Mesothelial cell of epicardium (in vitro differentiated cells): ENCODE measurements at regions not wholly inside any gene's neighbourhood (a gene's known extent, or its start where the extent isn't known, plus 50 kb on each side); places are given as distances from the start of the nearest gene placed in this dataset.

Source experiments
- DNase-seq, 2 experiments: peaks; one replicate each; pipeline ENCODE4 v3.0.0; 2021; ENCODE audit warnings: low spot score in 2 of 2; ENCODE audit not compliant: unreplicated experiment in 2 of 2
- H3K27ac Mint-ChIP-seq: 2 replicates; pipeline ENCODE4 v1.8.0; 2021; ENCODE audit warnings: mixed read lengths
- H3K27me3 Mint-ChIP-seq: 2 replicates; pipeline ENCODE4 v1.8.0; 2021; ENCODE audit warnings: low read depth, mixed read lengths
- H3K36me3 Mint-ChIP-seq: 2 replicates; pipeline ENCODE4 v1.8.0; 2021; ENCODE audit warnings: mixed read lengths
- H3K4me1 Mint-ChIP-seq: 2 replicates; pipeline ENCODE4 v1.8.0; 2021; ENCODE audit warnings: mixed read lengths
- H3K4me3 Mint-ChIP-seq: 2 replicates; pipeline ENCODE4 v1.8.0; 2021; ENCODE audit warnings: mild to moderate bottlenecking, moderate library complexity, mixed read lengths
- H3K9me3 Mint-ChIP-seq: 2 replicates; pipeline ENCODE4 v1.8.0; 2021; ENCODE audit warnings: mixed read lengths
- TF ChIP-seq, protein P1 (sequence below): fragments of 200-600 bp; sonication (generic); IDR thresholded peaks from one replicate; pipeline ENCODE4 v1.5.0; 2021; ENCODE audit warnings: antibody characterized with exemption; ENCODE audit not compliant: unreplicated experiment

DNA sequence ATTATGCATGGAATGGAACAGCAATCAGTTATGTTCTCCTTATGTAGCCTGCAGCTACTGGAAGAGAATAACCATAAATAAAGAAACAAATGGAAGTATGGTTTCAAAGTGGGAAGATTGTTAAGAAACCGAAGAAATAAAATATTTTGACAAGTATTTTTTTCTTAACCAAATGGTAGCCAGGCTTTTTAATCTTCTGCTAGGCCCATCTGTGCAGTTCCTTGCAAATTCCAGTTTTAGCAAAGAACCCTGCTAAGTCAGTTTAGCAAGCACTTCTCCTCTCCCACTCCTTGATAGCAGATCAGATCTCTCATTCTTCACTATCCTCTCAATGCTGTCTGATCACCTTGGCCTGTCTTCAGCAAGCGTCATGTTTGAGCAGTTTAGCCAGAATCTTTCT is 111.1 kb upstream of the PRDM9 start:
- Mint-ChIP-seq H3K27ac (no peak overlapping the region), H3K4me3 (no peak overlapping the region), H3K4me1 (no peaks in the 10 kb centered on the region), H3K9me3 (peaks cover 26% of the 10 kb centered on the region), H3K36me3 (no peaks in the 10 kb centered on the region), H3K27me3 (no peaks in the 10 kb centered on the region)
- DNase-seq: no peak
- TF ChIP-seq, protein P1, sequence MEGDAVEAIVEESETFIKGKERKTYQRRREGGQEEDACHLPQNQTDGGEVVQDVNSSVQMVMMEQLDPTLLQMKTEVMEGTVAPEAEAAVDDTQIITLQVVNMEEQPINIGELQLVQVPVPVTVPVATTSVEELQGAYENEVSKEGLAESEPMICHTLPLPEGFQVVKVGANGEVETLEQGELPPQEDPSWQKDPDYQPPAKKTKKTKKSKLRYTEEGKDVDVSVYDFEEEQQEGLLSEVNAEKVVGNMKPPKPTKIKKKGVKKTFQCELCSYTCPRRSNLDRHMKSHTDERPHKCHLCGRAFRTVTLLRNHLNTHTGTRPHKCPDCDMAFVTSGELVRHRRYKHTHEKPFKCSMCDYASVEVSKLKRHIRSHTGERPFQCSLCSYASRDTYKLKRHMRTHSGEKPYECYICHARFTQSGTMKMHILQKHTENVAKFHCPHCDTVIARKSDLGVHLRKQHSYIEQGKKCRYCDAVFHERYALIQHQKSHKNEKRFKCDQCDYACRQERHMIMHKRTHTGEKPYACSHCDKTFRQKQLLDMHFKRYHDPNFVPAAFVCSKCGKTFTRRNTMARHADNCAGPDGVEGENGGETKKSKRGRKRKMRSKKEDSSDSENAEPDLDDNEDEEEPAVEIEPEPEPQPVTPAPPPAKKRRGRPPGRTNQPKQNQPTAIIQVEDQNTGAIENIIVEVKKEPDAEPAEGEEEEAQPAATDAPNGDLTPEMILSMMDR: no peak

DNA sequence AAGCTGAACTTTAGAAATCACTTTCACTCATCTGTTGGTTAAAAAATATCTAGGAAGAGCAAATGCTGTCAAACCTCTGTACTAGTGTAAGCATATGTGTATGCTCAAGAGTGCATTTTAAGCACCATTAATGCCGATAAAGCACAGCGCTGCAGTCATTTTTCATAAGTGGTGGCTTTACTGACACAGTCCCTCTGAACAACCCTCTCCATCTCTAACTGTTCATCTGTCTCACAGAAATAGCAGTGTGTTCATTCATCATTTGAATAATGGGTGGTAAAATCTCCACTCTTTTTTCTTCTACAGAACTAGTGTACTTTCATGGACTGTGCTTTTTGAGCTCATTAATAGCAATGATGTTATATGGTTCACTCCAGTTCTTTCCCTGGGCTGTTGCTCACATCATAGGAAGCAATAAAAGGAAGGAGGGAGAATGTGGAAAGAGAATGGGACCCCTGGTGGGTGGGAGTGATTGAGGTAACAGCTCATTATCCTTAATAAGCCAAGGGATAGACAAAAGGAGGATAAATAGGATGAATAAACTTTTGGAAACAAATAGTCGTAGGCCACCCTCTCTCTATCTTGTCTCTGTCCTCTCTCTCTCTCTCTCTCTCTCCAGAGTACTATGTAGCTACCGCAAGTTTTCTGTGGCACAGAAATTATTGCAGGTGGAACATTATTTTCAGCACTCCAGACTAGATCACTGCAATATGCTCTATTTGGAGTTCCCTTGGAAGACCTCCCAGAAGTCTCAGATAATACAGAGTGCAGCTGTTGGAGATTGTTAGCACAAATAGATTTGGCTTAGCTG is 117.9 kb upstream of the PRDM9 start:
- Mint-ChIP-seq H3K27ac (no peak overlapping the region), H3K4me1 (no peaks in the 10 kb centered on the region)
- DNase-seq: no peak

DNA sequence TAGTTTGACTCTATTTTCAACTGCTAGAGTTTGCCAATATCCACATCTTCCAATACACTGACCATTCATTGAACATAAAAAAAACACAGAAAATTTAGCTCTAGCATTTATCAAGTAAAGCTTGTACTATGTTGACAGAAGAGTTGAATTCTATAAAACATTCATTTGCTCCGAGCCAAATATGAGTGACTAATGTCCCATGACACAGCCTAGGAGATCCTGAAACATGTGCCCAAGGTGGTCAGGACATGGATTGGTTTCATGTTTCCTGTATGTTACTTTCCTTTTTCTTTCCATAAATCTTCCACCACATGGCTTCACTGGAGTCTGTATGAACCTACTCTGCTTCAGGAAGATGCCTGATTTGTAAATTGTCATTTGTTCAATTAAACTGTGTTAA is 122.4 kb upstream of the PRDM9 start:
- no peak for DNase-seq
- H3K4me1 Mint-ChIP-seq: no peaks in the 10 kb centered on the region
- no peaks in the 10 kb centered on the region for H3K27me3 Mint-ChIP-seq
- peaks cover 6% of the 10 kb centered on the region for H3K9me3 Mint-ChIP-seq
- no peak overlapping the region for H3K4me3 Mint-ChIP-seq
- H3K27ac Mint-ChIP-seq: no peak overlapping the region
- TF ChIP-seq, protein P1: no peak
- no peaks in the 10 kb centered on the region for H3K36me3 Mint-ChIP-seq

More for the DNA sequence above, 117.9 kb upstream of the PRDM9 start:
- TF ChIP-seq, protein P1: no peak
- Mint-ChIP-seq H3K27me3 (no peaks in the 10 kb centered on the region), H3K36me3 (no peaks in the 10 kb centered on the region), H3K4me3 (no peak overlapping the region), H3K9me3 (peaks cover 5% of the 10 kb centered on the region)

DNA sequence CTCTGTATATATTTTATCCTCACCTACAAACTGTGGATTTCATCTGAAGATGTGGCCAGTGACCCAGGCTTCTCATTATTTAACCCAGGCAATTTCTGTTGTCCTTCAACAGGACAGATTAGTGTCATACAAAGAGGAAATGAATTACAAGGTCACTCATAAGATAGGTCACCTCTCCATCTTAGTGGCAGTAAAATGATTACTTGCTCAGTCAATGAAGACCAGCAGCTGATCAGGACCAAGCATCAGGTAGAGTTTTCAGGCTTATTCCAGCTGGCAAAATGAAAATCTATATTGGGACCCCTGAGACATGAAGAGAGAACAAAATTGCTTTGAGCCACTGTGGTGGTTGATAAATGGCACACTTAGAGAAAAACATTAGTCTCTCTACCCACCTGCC is 135.2 kb upstream of the PRDM9 start:
- no peak for DNase-seq
- TF ChIP-seq, protein P1: no peak
- no peaks in the 10 kb centered on the region for H3K9me3 Mint-ChIP-seq
- H3K27me3 Mint-ChIP-seq: no peaks in the 10 kb centered on the region
- no peak overlapping the region for H3K27ac Mint-ChIP-seq
- H3K4me3 Mint-ChIP-seq: no peak overlapping the region
- H3K36me3 Mint-ChIP-seq: no peaks in the 10 kb centered on the region
- no peaks in the 10 kb centered on the region for H3K4me1 Mint-ChIP-seq

DNA sequence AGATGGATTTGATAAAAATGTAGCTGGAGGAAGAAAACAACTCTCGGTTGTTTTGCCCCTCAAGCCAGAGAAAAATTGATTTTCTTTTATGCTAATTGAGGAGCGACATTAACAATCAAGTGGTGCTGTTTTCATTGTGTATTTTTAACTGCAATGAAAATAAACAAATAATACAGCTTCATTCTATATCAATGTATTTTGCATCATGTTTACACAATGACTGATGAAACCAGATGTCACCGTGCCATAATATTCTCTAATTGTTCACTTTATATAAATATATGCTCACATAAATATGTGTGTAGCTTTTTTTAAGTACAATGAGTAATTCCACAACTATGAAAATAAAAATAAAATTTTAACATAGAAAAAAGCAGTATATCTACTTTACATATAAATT is 139.0 kb upstream of the PRDM9 start:
- Mint-ChIP-seq H3K4me1 (no peaks in the 10 kb centered on the region), H3K27me3 (no peaks in the 10 kb centered on the region), H3K9me3 (no peaks in the 10 kb centered on the region), H3K27ac (no peak overlapping the region), H3K36me3 (no peaks in the 10 kb centered on the region), H3K4me3 (no peak overlapping the region)
- TF ChIP-seq, protein P1: no peak
- no peak for DNase-seq
